ENCODE measurements at regions not wholly inside any gene's neighbourhood (a gene's known extent, or its start where the extent isn't known, plus 50 kb on each side); places are given as distances from the start of the nearest gene placed in this dataset.

- TF ChIP-seq CTCF (IDR thresholded peaks at IDR 0.05): no peak
- TF ChIP-seq POLR2A (IDR thresholded peaks at IDR 0.05): no peak
These were observed 230.1 kb downstream of the EBLN2 start for GRCh38 chr3:73291541-73291940.
